ENCODE measurements at regions not wholly inside any gene's neighbourhood (a gene's known extent, or its start where the extent isn't known, plus 50 kb on each side); places are given as distances from the start of the nearest gene placed in this dataset.

GRCh38 chr18:28736951-28737350 is 560.0 kb upstream of the CDH2 start:
- no peak overlapping the region for H2AFZ ChIP-seq (ENCODE audit: control insufficient read depth, low read depth, low read length)
- SMC1A ChIA-PET (ENCODE audit: uncharacterized antibody, unreplicated experiment), result no interaction called here
- no peak overlapping the region for H3K9ac ChIP-seq (ENCODE audit: control insufficient read depth, insufficient read depth, low read length)
- no peak for TF ChIP-seq STAT1 (conservative IDR thresholded peaks at IDR 0.05)
- no peak for TF ChIP-seq TAF1 (IDR thresholded peaks at IDR 0.05; ENCODE audit: borderline replicate concordance, low read depth, low read length)
- no peak for TF ChIP-seq YBX1 (IDR thresholded peaks at IDR 0.05)
- no peak for TF ChIP-seq SUZ12 (IDR thresholded peaks at IDR 0.05; ENCODE audit: unreplicated experiment)
- TF ChIP-seq KLF5 (IDR thresholded peaks at IDR 0.05; ENCODE audit: partially characterized antibody), result no peak
- H3K4me1 ChIP-seq (ENCODE audit: control insufficient read depth, insufficient read depth, low read length), result no peaks in the 10 kb centered on the region
- ATAC-seq (no peak), FAIRE-seq (no peak), DNase-seq (ENCODE audit: low read depth, low spot score) (no peak)
- no peaks in the 10 kb centered on the region for H3K9me3 ChIP-seq (replicated peaks; ENCODE audit: control insufficient read depth, insufficient read depth, low read length)
- intact Hi-C loops (cut with micrococcal nuclease; ENCODE audit: unreplicated experiment) (no loop called here), in situ Hi-C loops (cut with MboI) (no loop called here)
- no peaks in the 10 kb centered on the region for H3K79me2 ChIP-seq (ENCODE audit: control insufficient read depth, insufficient read depth, low read length)
- CTCF ChIA-PET, result interaction anchor here (0.6 kb wide), 1 partner anchor 180 kb away, joined by 3 read pairs; no protein-coding TSS in a partner anchor
- H3K4me2 ChIP-seq (ENCODE audit: control insufficient read depth, insufficient read depth), result no peak overlapping the region
- POLR2A ChIA-PET, result no interaction called here
- no TSS peak for BruUV-seq (replicated peaks)
- no peak overlapping the region for H3K27ac ChIP-seq (ENCODE audit: control insufficient read depth, insufficient read depth)
- RAD21 ChIA-PET (ENCODE audit: unreplicated experiment), result no interaction called here
- H4K20me1 ChIP-seq (ENCODE audit: control insufficient read depth, insufficient read depth), result no peaks in the 10 kb centered on the region; the same call in 1 of the 2 replicates
- H3K4me3 ChIP-seq, result no peak overlapping the region
- no peaks in the 10 kb centered on the region for H3K36me3 ChIP-seq (ENCODE audit: control insufficient read depth in 2 of 2, insufficient read depth in 2 of 2, low read length in 1 of 2)
- H3K27me3 ChIP-seq (replicated peaks in 1 of 2; ENCODE audit: control insufficient read depth in 2 of 2, insufficient read depth in 2 of 2, low read length in 1 of 2), result no peaks in the 10 kb centered on the region

- 17% methylated on average over 2 of the region's 2 CpGs for WGBS (ENCODE audit: insufficient coverage, insufficient replicate concordance, low lambda C conversion rate, missing lambda C conversion rate)
- Histone ChIP-seq H3K4me1 (ENCODE audit: control insufficient read depth, insufficient read depth, low read length) (no peaks in the 10 kb centered on the region), H4K20me1 (ENCODE audit: control insufficient read depth, insufficient read depth) (no peaks in the 10 kb centered on the region; the same call in 1 of the 2 replicates), H2AFZ (ENCODE audit: control insufficient read depth, low read depth, low read length) (no peak overlapping the region), H3K4me2 (ENCODE audit: control insufficient read depth, insufficient read depth) (no peak overlapping the region), H3K27ac (ENCODE audit: control insufficient read depth, insufficient read depth) (no peak overlapping the region), H3K9me3 (replicated peaks; ENCODE audit: control insufficient read depth, insufficient read depth, low read length) (no peaks in the 10 kb centered on the region), H3K9ac (ENCODE audit: control insufficient read depth, insufficient read depth, low read length) (no peak overlapping the region), H3K79me2 (ENCODE audit: control insufficient read depth, insufficient read depth, low read length) (no peaks in the 10 kb centered on the region), H3K4me3 (no peak overlapping the region), H3K36me3 (ENCODE audit: control insufficient read depth in 2 of 2, insufficient read depth in 2 of 2, low read length in 1 of 2) (no peaks in the 10 kb centered on the region), H3K27me3 (replicated peaks in 1 of 2; ENCODE audit: control insufficient read depth in 2 of 2, insufficient read depth in 2 of 2, low read length in 1 of 2) (no peaks in the 10 kb centered on the region)
- intact Hi-C loops (cut with micrococcal nuclease; ENCODE audit: unreplicated experiment) (no loop called here), in situ Hi-C loops (cut with MboI) (no loop called here)
- no peak for ATAC-seq
- no peak for DNase-seq (ENCODE audit: low read depth, low spot score)
- BruUV-seq (replicated peaks), result no TSS peak
- SMC1A ChIA-PET (ENCODE audit: uncharacterized antibody, unreplicated experiment), result no interaction called here
- CTCF ChIA-PET, result no interaction called here
- POLR2A ChIA-PET, result no interaction called here
- RAD21 ChIA-PET (ENCODE audit: unreplicated experiment), result no interaction called here
- no peak for FAIRE-seq
- no peak for TF ChIP-seq BRCA1 (IDR thresholded peaks at IDR 0.05; ENCODE audit: low read depth, low read length)
- no peak for TF ChIP-seq ZBED1 (IDR thresholded peaks at IDR 0.05; ENCODE audit: borderline replicate concordance)
- no peak for TF ChIP-seq MTA3 (IDR thresholded peaks at IDR 0.05; ENCODE audit: borderline replicate concordance, low read length)
- no peak for TF ChIP-seq POLR2A (IDR thresholded peaks at IDR 0.05; ENCODE audit: low read depth, low read length)
These were observed 559.3 kb upstream of the CDH2 start for GRCh38 chr18:28736223-28736622.
